NCI-H526 treated with DMSO at 0.1 percent for 48 hours (cell line): ENCODE measurements at regions not wholly inside any gene's neighbourhood (a gene's known extent, or its start where the extent isn't known, plus 50 kb on each side); places are given as distances from the start of the nearest gene placed in this dataset.
"Not testable (repeated sequence)": the region's sequence is repeated elsewhere in the genome, so short reads cannot be mapped to it uniquely, and the experiment has no call there.

Experiments used
- DNase-seq: peaks from one replicate; lab custom pipeline; 2025; lab: John Stamatoyannopoulos, UW

GRCh38 chr1:81525085-81525484 lies 275.6 kb upstream of the ADGRL2 start:
- DNase-seq = no peak

- no peak for DNase-seq
Observed at GRCh38 chr1:81519987-81520386, 280.7 kb upstream of the ADGRL2 start.

- DNase-seq = no peak
Observed at GRCh38 chr1:81517987-81518386, 282.7 kb upstream of the ADGRL2 start.

GRCh38 chr1:81513796-81514354 lies 286.9 kb upstream of the ADGRL2 start:
- no peak for DNase-seq

DNA sequence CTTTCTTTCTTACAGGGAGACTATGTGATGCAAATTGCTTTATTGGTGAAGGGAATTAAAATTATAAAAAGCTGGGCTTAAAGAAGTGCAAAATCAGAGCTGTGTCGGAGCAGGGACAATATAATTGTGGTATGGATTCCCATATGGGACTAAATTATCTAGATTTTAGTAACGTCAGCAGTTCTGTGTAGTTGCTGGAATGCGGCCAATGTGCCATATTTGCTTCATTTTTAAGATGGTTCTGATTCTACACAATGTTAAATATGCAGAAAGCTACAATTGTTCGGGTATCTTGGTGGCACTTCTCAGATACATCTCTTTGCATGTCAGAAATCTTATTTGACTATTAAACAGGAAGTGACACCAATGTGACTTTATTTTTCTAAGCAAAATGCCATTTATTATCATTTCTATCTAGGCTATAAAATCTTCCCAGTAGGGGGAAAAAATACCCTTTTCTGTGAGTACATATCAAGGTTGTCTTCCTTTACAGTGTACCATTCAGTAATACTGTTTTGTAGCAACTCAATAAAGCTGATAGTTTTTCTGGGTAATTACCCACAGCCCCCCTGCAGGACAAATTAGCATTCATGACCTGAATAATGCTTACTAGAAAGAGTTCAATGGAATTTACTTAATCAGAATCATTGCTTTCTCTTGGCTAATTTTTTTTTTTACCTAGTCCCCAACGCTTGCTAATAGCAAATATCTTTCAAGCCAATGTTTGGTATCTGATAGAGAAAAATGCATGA lies 288.3 kb upstream of the ADGRL2 start:
- no peak for DNase-seq

GRCh38 chr1:81511281-81511680 lies 289.5 kb upstream of the ADGRL2 start:
- no peak for DNase-seq

DNA sequence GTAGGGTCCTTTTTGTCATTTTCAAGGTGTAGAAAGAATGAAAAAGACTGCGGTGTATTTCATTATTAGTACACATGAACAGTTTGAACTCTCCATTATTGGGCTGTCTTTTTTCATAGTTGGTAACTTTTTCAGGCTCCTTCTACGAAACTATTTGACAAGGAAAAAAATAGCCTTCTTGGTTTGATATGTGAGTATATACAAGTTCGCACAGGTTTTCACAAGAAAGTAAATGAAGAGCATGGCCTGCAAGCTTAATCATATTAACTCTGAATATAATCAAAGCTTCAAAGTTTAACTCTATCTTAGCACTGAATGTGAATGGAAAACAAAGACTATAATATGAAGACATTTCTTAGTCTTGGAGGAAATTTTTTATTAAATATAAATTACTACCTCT lies 290.0 kb upstream of the ADGRL2 start:
- no peak for DNase-seq

- peak; percentile 39 for DNase-seq
Observed at GRCh38 chr1:81509594-81509993, 291.1 kb upstream of the ADGRL2 start.

GRCh38 chr1:81506699-81507098 lies 294.0 kb upstream of the ADGRL2 start:
- no peak for DNase-seq

DNA sequence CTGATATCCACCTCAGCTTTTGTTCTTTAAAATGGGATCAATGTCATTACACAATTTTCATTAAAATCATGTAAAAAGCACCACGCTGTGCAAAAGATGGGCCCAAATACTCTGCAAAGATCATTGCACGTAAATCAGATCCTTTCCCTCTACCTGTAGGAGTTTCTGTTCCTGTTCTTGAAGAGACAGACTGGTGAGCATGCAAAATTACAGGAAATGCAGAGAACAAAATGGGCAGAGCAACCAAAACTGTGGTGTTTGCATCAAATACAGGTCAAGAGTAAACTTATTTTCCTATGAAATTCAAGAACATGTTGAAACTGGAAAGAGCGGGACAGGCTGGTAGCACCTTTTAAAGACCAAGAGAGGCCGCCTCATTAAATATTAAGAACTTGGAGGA lies 294.9 kb upstream of the ADGRL2 start:
- DNase-seq = no peak

GRCh38 chr1:81504820-81505219 lies 295.9 kb upstream of the ADGRL2 start:
- not testable (repeated sequence) for DNase-seq

- DNase-seq = not testable (repeated sequence)
Observed at GRCh38 chr1:81502705-81503104, 298.0 kb upstream of the ADGRL2 start.

GRCh38 chr1:81501485-81501884 lies 299.2 kb upstream of the ADGRL2 start:
- DNase-seq = not testable (repeated sequence)

- no peak for DNase-seq
Observed at GRCh38 chr1:81499487-81499886, 301.2 kb upstream of the ADGRL2 start.

DNA sequence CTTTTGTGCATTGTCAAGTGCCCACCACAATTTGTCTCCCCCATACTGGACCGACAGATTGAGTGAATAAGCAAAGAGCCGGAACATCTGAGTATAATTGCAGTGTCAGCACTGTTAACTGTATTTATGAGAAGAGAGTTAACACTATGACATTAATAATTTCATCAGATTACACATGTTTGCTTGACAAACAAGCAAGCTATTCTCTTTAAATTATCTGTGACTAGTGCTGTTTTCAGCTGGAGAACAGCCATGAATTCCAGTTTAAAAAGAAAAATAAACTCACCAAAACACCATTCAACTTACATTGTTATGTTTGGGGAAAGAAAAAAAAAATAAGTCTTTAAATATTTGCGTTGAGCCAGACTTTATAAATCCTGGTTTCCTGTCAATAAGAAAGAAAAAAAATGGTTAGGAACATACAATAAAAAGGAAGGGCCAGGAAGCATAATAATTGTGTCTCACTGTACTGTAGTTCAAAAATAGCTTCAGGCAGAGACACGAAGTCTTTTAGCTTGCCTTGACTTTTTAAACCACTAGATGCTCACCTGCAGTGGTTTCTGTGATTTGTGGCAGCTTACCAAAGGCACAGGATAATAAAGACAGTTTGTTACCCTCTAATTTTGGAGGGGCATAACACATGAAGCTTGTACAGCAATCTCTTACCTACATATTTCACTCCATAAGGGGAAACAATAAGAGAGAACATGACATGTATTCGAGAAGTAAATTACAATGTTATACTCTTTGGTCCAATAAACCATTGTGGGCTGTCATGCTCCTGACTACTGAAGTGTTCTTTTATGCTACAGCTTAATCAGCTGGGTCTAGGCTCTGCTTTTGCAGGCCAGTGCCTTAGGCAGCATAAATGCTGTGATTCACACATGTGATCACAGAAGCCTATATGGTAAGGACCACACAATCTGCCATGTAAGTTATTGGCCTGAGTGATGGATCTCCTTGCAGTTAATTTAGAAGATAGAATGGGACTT lies 302.0 kb upstream of the ADGRL2 start:
- DNase-seq = no peak

DNA sequence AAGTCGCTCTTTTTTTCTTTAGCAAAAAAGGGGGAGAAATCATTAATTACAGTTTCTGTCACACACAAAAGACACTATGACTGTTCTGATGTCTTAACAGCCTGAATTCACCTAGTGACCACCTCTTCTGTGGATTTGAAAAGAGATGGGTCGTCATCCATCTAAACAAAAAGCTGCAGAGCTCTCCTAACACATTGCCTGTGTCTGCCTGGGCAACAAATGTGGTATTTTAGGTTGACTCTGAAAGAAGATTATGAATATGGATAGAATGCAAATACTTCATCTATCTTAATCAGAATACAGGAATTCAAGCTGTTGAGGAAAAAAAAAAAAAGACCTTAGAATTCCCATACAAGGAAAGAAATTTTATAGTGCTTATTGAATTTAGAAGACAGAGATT lies 304.4 kb upstream of the ADGRL2 start:
- no peak for DNase-seq

GRCh38 chr1:81493102-81493869 lies 307.4 kb upstream of the ADGRL2 start:
- DNase-seq = no peak

- DNase-seq = no peak
Observed at GRCh38 chr1:81492628-81493027, 308.1 kb upstream of the ADGRL2 start.

GRCh38 chr1:81490614-81491013 lies 310.1 kb upstream of the ADGRL2 start:
- DNase-seq = no peak

DNA sequence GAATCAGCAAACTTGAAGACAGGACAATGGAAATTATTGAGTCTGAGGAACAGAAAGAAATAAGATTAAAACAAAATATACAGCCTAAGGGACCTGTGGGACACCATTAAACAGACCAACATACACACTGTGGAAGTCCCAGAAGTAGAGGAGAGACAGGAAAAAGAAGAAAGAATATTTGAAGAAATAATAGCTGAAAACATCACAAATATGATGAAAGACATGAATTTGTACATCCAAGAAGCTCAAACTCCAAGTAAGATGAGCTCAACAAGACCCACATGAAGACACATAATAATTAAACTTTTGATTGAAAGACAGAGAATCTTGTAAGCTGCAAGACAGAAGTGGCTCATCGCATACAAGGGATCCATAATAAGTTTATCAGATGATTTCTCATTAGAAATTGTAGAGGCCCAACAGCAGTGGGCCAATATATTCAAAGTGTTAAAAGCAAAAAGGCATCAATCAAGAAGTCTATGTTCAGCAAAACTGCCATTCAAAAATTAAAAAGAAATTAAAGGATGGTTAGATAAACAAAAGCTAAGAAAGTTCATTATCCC lies 311.3 kb upstream of the ADGRL2 start:
- DNase-seq = no peak

DNA sequence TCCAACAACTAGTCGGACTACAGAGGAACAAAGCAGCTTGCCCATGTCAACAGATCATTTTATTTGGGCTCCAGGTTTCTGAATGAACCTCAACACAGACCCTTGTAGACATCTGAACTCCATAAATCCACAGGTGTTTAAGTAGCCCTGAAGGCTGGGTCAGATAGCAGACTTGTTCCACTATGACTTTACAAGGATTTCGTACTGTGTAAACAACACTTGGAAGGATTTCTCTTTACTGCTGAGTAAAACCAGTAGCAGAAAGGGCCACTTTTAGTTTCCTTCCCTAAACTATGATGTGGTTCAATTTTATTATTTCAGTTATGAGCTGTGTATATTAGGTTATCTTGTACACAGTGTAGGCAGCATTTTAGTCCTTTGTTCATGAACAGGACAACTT lies 316.4 kb upstream of the ADGRL2 start:
- DNase-seq = no peak

DNA sequence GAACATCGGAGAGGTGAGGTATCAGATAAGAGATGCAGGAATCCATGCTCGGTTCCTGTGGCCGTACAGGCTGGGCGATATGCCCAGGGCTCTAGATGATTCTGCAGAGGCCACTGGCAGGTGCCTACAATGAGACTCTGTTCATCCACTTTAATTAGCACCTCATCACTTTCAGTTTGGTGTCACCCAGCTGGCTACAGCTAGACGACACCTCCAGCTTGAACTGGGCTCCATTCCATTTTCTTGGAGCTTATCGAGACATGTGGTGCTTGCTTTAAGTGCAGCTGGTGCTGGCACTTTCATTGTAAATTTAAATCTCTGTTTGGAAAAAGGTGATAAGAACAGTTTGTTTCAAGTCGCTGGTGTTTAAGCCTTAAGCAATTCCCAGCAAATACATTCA lies 322.5 kb upstream of the ADGRL2 start:
- DNase-seq = no peak
